Activated T-cell treated with anti-CD3 and anti-CD28 coated beads for 24 hours (primary cell): ENCODE measurements at regions not wholly inside any gene's neighbourhood (a gene's known extent, or its start where the extent isn't known, plus 50 kb on each side); places are given as distances from the start of the nearest gene placed in this dataset.

Experiments
- DNase-seq: peaks from one replicate; pipeline ENCODE4 v3.0.0-alpha.2; 2020; ENCODE audit warnings: low read depth

- DNase-seq = no peak
Observed at GRCh38 chr1:56355918-56356317, 223.4 kb downstream of the PLPP3 start.

- DNase-seq = no peak
Observed at GRCh38 chr1:56355422-56355821, 223.9 kb downstream of the PLPP3 start.

- DNase-seq = no peak
Observed at GRCh38 chr1:56345831-56346230, 233.5 kb downstream of the PLPP3 start.

- DNase-seq = no peak
Observed at GRCh38 chr1:56340977-56341376, 238.4 kb downstream of the PLPP3 start.

GRCh38 chr1:56339786-56340465, 239.4 kb downstream of the PLPP3 start:
- no peak for DNase-seq

GRCh38 chr1:56339093-56339492, 240.3 kb downstream of the PLPP3 start:
- DNase-seq = no peak

- DNase-seq = no peak
Observed at GRCh38 chr1:56336982-56337381, 242.4 kb downstream of the PLPP3 start.

- DNase-seq = no peak
Observed at GRCh38 chr1:56335394-56335793, 244.0 kb downstream of the PLPP3 start.

- no peak for DNase-seq
Observed at GRCh38 chr1:56334047-56334446, 245.3 kb downstream of the PLPP3 start.

GRCh38 chr1:56333461-56333860, 245.9 kb downstream of the PLPP3 start:
- DNase-seq = no peak

- no peak for DNase-seq
Observed at GRCh38 chr1:56331892-56332567, 247.3 kb downstream of the PLPP3 start.

- no peak for DNase-seq
Observed at GRCh38 chr1:56331207-56331891, 248.0 kb downstream of the PLPP3 start.

- no peak for DNase-seq
Observed at GRCh38 chr1:56330391-56331026, 248.9 kb downstream of the PLPP3 start.

GRCh38 chr1:56329970-56330369, 249.4 kb downstream of the PLPP3 start:
- no peak for DNase-seq

GRCh38 chr1:56327195-56327594, 252.2 kb downstream of the PLPP3 start:
- DNase-seq = no peak

- no peak for DNase-seq
Observed at GRCh38 chr1:56326056-56326455, 253.3 kb downstream of the PLPP3 start.

GRCh38 chr1:56324504-56324903, 254.9 kb downstream of the PLPP3 start:
- DNase-seq = no peak

GRCh38 chr1:56322211-56322610, 257.2 kb downstream of the PLPP3 start:
- no peak for DNase-seq

- DNase-seq = no peak
Observed at GRCh38 chr1:56321150-56321490, 258.2 kb downstream of the PLPP3 start.

GRCh38 chr1:56320464-56321149, 258.8 kb downstream of the PLPP3 start:
- no peak for DNase-seq

GRCh38 chr1:56317722-56318121, 261.6 kb downstream of the PLPP3 start:
- no peak for DNase-seq

GRCh38 chr1:56315293-56315942, 263.9 kb downstream of the PLPP3 start:
- DNase-seq = no peak
